HCT116 (cell line): ENCODE measurements at regions not wholly inside any gene's neighbourhood (a gene's known extent, or its start where the extent isn't known, plus 50 kb on each side); places are given as distances from the start of the nearest gene placed in this dataset.

Experiments used
- ATAC-seq: fragments of 200-7000 bp; cut with Tn5 transposase; 2 replicates; pipeline ENCODE4 v1.9.1; 2020; ENCODE audit warnings: mild to moderate bottlenecking, moderate library complexity
- BruUV-seq: library from RNA; stranded (reverse); fragments of 400-500 nt; replicated peaks from 2 replicates; lab custom pipeline; 2021; lab: Mats Ljungman, UMichigan
- CTCF ChIA-PET: fragments of 300-600 bp; sonication (Branson Sonifier 250); formaldehyde crosslinking; loops from one replicate; lab custom pipeline; 2021; ENCODE audit warnings: antibody characterized with exemption; lab: Charles Lee
- POLR2A ChIA-PET: fragments of 300-600, 350-600 bp; sonication (Branson Sonifier 250); formaldehyde crosslinking; loops from one replicate; lab custom pipeline; 2021; ENCODE audit warnings: antibody characterized with exemption; lab: Charles Lee
- RAD21 ChIA-PET, 2 experiments: fragments of 300-600 bp; sonication (Branson Sonifier 250); formaldehyde crosslinking; loops; one replicate each; lab custom pipeline; 2023; ENCODE audit warnings: low total read pairs in 2 of 2; ENCODE audit not compliant: uncharacterized antibody in 2 of 2, unreplicated experiment in 2 of 2, low non-redundant PET in 1 of 2; lab: Charles Lee
- DNase-seq: peaks from one replicate; pipeline ENCODE4 v3.0.0-alpha.2; 2010; ENCODE audit warnings: low read depth, low spot score
- H2AFZ ChIP-seq: fragments of 200-600 bp; shearing (Covaris generic), sonication (generic); 2 replicates; pipeline ENCODE4 v1.6.1; 2017; ENCODE audit warnings: low read depth, mixed run types, mixed read lengths, antibody characterized with exemption, low read length; ENCODE audit not compliant: poor library complexity, severe bottlenecking
- H3K27ac ChIP-seq: 2 replicates; pipeline ENCODE4 v1.5.1; 2012; ENCODE audit warnings: low read depth, low read length
- H3K27me3 ChIP-seq: fragments of 200-600 bp; sonication (generic); 2 replicates; pipeline ENCODE4 v1.6.1; 2016; ENCODE audit warnings: mixed run types, low read length, mixed read lengths; ENCODE audit not compliant: insufficient read depth
- H3K36me3 ChIP-seq, 2 experiments: fragments of 200-500 bp in 1 of 2; fragments of 200-600 bp in 1 of 2; sonication (Bioruptor generic) in 1 of 2; sonication (generic) in 1 of 2; 2 replicates each; pipeline versions ENCODE4 v1.5.1 to v1.6.1; 2014 to 2016; ENCODE audit warnings: low read length in 2 of 2, inconsistent platforms in 1 of 2, mixed read lengths in 1 of 2, mixed run types in 1 of 2; ENCODE audit not compliant: insufficient read depth in 2 of 2, control insufficient read depth in 1 of 2
- H3K4me1 ChIP-seq, 2 experiments: fragments of 200-600 bp in 1 of 2; sonication (generic) in 1 of 2; 2 replicates each; pipeline versions ENCODE4 v1.5.1 to v1.6.1; 2012 to 2017; ENCODE audit warnings: low read length in 2 of 2, inconsistent platforms in 1 of 2, mild to moderate bottlenecking in 1 of 2, mixed read lengths in 1 of 2, mixed run types in 1 of 2, moderate library complexity in 1 of 2; ENCODE audit not compliant: insufficient read depth in 2 of 2, control insufficient read depth in 1 of 2
- H3K4me2 ChIP-seq: fragments of 200-600 bp; sonication (generic); 2 replicates; pipeline ENCODE4 v1.6.1; 2017; ENCODE audit warnings: mixed run types, low read length, mixed read lengths
- H3K4me3 ChIP-seq, 2 experiments: fragments of 200-600 bp in 1 of 2; sonication (generic) in 1 of 2; replicated peaks in 1 of 2; 2 replicates each; pipeline ENCODE4 v1.5.1; 2011 to 2016; ENCODE audit warnings: low read length in 2 of 2, control low read depth in 1 of 2, low read depth in 1 of 2, mild to moderate bottlenecking in 1 of 2, mixed read lengths in 1 of 2, mixed run types in 1 of 2
- H3K79me2 ChIP-seq: fragments of 200-600 bp; sonication (generic); 2 replicates; pipeline ENCODE4 v1.6.1; 2017; ENCODE audit warnings: mild to moderate bottlenecking, mixed run types, low read length, moderate library complexity, mixed read lengths; ENCODE audit not compliant: insufficient read depth
- H3K9ac ChIP-seq: fragments of 200-600 bp; sonication (generic); 2 replicates; pipeline ENCODE4 v1.6.1; 2016; ENCODE audit warnings: low read length, mixed read lengths
- H3K9me2 ChIP-seq: fragments of 200-600 bp; sonication (generic), shearing (Covaris generic); 2 replicates; pipeline ENCODE4 v1.6.1; 2017; ENCODE audit warnings: mixed run types, mild to moderate bottlenecking, moderate library complexity; ENCODE audit not compliant: insufficient read depth
- H3K9me3 ChIP-seq, 2 experiments: fragments of 200-500 bp in 1 of 2; fragments of 200-600 bp in 1 of 2; sonication (Bioruptor generic) in 1 of 2; sonication (generic) in 1 of 2; 2 replicates each; pipeline ENCODE4 v1.6.1; 2014 to 2017; ENCODE audit warnings: low read length in 2 of 2, mixed read lengths in 2 of 2, inconsistent platforms in 1 of 2, low read depth in 1 of 2, mild to moderate bottlenecking in 1 of 2, mixed run types in 1 of 2, moderate library complexity in 1 of 2; ENCODE audit not compliant: control insufficient read depth in 1 of 2, insufficient read depth in 1 of 2
- H4K20me1 ChIP-seq: fragments of 200-600 bp; sonication (generic), shearing (Covaris generic); 2 replicates; pipeline ENCODE4 v1.6.1; 2017; ENCODE audit warnings: mixed run types, mild to moderate bottlenecking, moderate library complexity; ENCODE audit not compliant: insufficient read depth
- CBX3 ChIP-seq: IDR thresholded peaks from 2 replicates; pipeline ENCODE4 v1.6.1; 2012; ENCODE audit warnings: low read depth
- CEBPB ChIP-seq: IDR thresholded peaks from 2 replicates; pipeline ENCODE4 v1.6.1; 2012; ENCODE audit warnings: low read depth
- CTCF ChIP-seq, 3 experiments: fragments of 200-600 bp in 1 of 3; sonication (generic) in 1 of 3; IDR thresholded peaks in 2 of 3; conservative IDR thresholded peaks in 1 of 3; 2 replicates each; pipeline ENCODE4 v1.5.1; 2012 to 2017; ENCODE audit warnings: low read depth in 2 of 3, low read length in 2 of 3, antibody characterized with exemption in 1 of 3, borderline replicate concordance in 1 of 3, control low read depth in 1 of 3, mild to moderate bottlenecking in 1 of 3, mixed read lengths in 1 of 3, mixed run types in 1 of 3, moderate library complexity in 1 of 3; ENCODE audit not compliant: insufficient read depth in 1 of 3
- EGR1 ChIP-seq: IDR thresholded peaks from 2 replicates; pipeline ENCODE4 v1.6.1; 2012; ENCODE audit warnings: low read depth
- ELF1 ChIP-seq: IDR thresholded peaks from 2 replicates; pipeline ENCODE4 v1.6.1; 2012; ENCODE audit warnings: low read depth, borderline replicate concordance
- EZH2 ChIP-seq: fragments of 200-600 bp; sonication (generic); IDR thresholded peaks from 2 replicates; pipeline ENCODE4 v1.6.1; 2017; ENCODE audit warnings: antibody characterized with exemption, mixed run types
- EZH2phosphoT487 ChIP-seq: fragments of 200-600 bp; IDR thresholded peaks from 2 replicates; pipeline ENCODE4 v1.6.1; 2018; ENCODE audit warnings: antibody characterized with exemption, borderline replicate concordance
- FOSL1 ChIP-seq: IDR thresholded peaks from 2 replicates; pipeline ENCODE4 v1.6.1; 2012; ENCODE audit warnings: low read depth
- JUND ChIP-seq: IDR thresholded peaks from 2 replicates; pipeline ENCODE4 v1.6.1; 2012
- POLR2A ChIP-seq: IDR thresholded peaks from 2 replicates; pipeline ENCODE4 v1.7.0; 2011; ENCODE audit warnings: borderline replicate concordance; ENCODE audit not compliant: insufficient read depth, insufficient read length; ENCODE audit errors: extremely low read depth
- POLR2AphosphoS5 ChIP-seq: IDR thresholded peaks from 2 replicates; pipeline ENCODE4 v1.6.1; 2011; ENCODE audit warnings: mild to moderate bottlenecking, low read depth, low read length, moderate library complexity
- RAD21 ChIP-seq: IDR thresholded peaks from 2 replicates; pipeline ENCODE4 v1.6.1; 2012; ENCODE audit warnings: low read depth, mild to moderate bottlenecking
- SIN3A ChIP-seq: IDR thresholded peaks from 2 replicates; pipeline ENCODE4 v1.6.1; 2012; ENCODE audit warnings: low read depth
- SP1 ChIP-seq: IDR thresholded peaks from 2 replicates; pipeline ENCODE4 v1.6.1; 2012; ENCODE audit warnings: low read depth
- TCF7L2 ChIP-seq: IDR thresholded peaks from 2 replicates; pipeline ENCODE4 v1.7.0; 2011; ENCODE audit warnings: borderline replicate concordance, inconsistent platforms; ENCODE audit not compliant: insufficient read depth, insufficient read length; ENCODE audit errors: extremely low read depth
- YY1 ChIP-seq: IDR thresholded peaks from 2 replicates; pipeline ENCODE4 v1.6.1; 2011; ENCODE audit warnings: low read length, low read depth, moderate library complexity, mild to moderate bottlenecking; ENCODE audit not compliant: insufficient replicate concordance; ENCODE audit errors: extremely low read depth
- ZBTB33 ChIP-seq: IDR thresholded peaks from 2 replicates; pipeline ENCODE4 v1.6.1; 2011; ENCODE audit warnings: mild to moderate bottlenecking, low read length, moderate library complexity; ENCODE audit not compliant: insufficient replicate concordance; ENCODE audit errors: extremely low read depth
- ZFX ChIP-seq: fragments of 450-650 bp; IDR thresholded peaks from 2 replicates; pipeline ENCODE4 v1.6.1; 2017
- ZNF274 ChIP-seq: fragments of 200-500 bp; sonication (Bioruptor generic); IDR thresholded peaks from 2 replicates; pipeline ENCODE4 v1.6.1; 2014; ENCODE audit warnings: mild to moderate bottlenecking, low read depth, low read length, inconsistent platforms
- intact Hi-C: fragments of 100-400 bp; cut with micrococcal nuclease; formaldehyde crosslinking; loops from 2 replicates; pipeline ENCODE4 v1.10.0; 2022
- TF ChIP-seq, protein P1 (sequence below): IDR thresholded peaks from 2 replicates; pipeline ENCODE4 v1.6.1; 2012; ENCODE audit warnings: low read depth

DNA sequence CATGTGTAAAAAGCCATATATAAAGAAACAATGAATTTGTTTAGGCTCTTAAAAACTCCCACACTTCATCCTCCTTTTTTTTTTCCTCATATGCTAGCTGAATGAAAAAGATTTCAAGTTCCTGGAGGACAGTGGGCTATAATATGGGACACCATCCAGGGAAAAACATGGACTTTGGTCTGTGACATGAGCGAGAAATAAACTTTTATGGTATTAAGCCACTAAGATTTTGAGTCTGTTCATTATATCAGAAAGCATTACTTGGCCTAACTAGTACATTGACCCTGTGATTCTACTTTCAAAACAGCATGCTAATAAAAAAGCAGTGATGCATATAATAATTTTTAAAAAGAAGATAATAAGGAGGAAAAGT, 392.3 kb upstream of the CAMK1G start:
- BruUV-seq: no TSS peak
- H3K9me3 ChIP-seq: peaks cover 0 to 3% of the 10 kb centered on the region in 2 experiments; a peak in 2 of 4 replicates
- no peak for DNase-seq
- POLR2A ChIA-PET: no interaction called here
- H3K36me3 ChIP-seq: no peaks in the 10 kb centered on the region
- no peak overlapping the region for H2AFZ ChIP-seq
- H3K9ac ChIP-seq: no peak overlapping the region
- CTCF ChIA-PET: interaction anchor here (1.7 kb wide), 1 partner anchor 11 kb away, joined by 4 read pairs; no protein-coding TSS in a partner anchor
- no peaks in the 10 kb centered on the region for H3K27me3 ChIP-seq
- no peak overlapping the region for H3K4me3 ChIP-seq
- H3K9me2 ChIP-seq: no peaks in the 10 kb centered on the region
- H4K20me1 ChIP-seq: no peaks in the 10 kb centered on the region
- TF ChIP-seq ZNF274: no peak
- TF ChIP-seq SIN3A: no peak
- TF ChIP-seq FOSL1: no peak
- no peak for TF ChIP-seq CEBPB
- no peak for TF ChIP-seq JUND
- TF ChIP-seq ZBTB33: no peak
- TF ChIP-seq SP1: no peak
- no peak for TF ChIP-seq EZH2
- TF ChIP-seq RAD21: no peak
- TF ChIP-seq POLR2AphosphoS5: no peak
- no peak for TF ChIP-seq ZFX
- no peak for TF ChIP-seq EZH2phosphoT487
- TF ChIP-seq, protein P1, sequence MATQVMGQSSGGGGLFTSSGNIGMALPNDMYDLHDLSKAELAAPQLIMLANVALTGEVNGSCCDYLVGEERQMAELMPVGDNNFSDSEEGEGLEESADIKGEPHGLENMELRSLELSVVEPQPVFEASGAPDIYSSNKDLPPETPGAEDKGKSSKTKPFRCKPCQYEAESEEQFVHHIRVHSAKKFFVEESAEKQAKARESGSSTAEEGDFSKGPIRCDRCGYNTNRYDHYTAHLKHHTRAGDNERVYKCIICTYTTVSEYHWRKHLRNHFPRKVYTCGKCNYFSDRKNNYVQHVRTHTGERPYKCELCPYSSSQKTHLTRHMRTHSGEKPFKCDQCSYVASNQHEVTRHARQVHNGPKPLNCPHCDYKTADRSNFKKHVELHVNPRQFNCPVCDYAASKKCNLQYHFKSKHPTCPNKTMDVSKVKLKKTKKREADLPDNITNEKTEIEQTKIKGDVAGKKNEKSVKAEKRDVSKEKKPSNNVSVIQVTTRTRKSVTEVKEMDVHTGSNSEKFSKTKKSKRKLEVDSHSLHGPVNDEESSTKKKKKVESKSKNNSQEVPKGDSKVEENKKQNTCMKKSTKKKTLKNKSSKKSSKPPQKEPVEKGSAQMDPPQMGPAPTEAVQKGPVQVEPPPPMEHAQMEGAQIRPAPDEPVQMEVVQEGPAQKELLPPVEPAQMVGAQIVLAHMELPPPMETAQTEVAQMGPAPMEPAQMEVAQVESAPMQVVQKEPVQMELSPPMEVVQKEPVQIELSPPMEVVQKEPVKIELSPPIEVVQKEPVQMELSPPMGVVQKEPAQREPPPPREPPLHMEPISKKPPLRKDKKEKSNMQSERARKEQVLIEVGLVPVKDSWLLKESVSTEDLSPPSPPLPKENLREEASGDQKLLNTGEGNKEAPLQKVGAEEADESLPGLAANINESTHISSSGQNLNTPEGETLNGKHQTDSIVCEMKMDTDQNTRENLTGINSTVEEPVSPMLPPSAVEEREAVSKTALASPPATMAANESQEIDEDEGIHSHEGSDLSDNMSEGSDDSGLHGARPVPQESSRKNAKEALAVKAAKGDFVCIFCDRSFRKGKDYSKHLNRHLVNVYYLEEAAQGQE: no peak
- TF ChIP-seq TCF7L2: no peak
- no peak for TF ChIP-seq YY1
- no peak for TF ChIP-seq EGR1
- no peak for TF ChIP-seq CBX3
- TF ChIP-seq CTCF (IDR thresholded peaks at IDR 0.05 in 2 of 3, conservative IDR thresholded peaks at IDR 0.05 in 1 of 3; ENCODE audit: borderline replicate concordance in 1 of 3, insufficient read depth in 1 of 3, low read depth in 2 of 3, low read length in 2 of 3): no peak
- TF ChIP-seq ELF1: no peak
- no peak for TF ChIP-seq POLR2A
- no peaks in the 10 kb centered on the region for H3K4me1 ChIP-seq
- ATAC-seq: no peak
- RAD21 ChIA-PET: interaction anchor here in 1 of 2 experiments (0.7 kb wide), 1 partner anchor 20 kb away, joined by 3 read pairs; no protein-coding TSS in a partner anchor
- no peak overlapping the region for H3K4me2 ChIP-seq
- intact Hi-C loops: no loop called here
- no peak overlapping the region for H3K27ac ChIP-seq
- no peaks in the 10 kb centered on the region for H3K79me2 ChIP-seq
